Activated T-helper 1 cell treated with Interleukin-2 at 50 U/mL for 16 hours (primary cell): ENCODE measurements at regions not wholly inside any gene's neighbourhood (a gene's known extent, or its start where the extent isn't known, plus 50 kb on each side); places are given as distances from the start of the nearest gene placed in this dataset.

ENCODE experiments used
- DNase-seq: peaks from one replicate; pipeline ENCODE4 v3.0.0-alpha.2; 2020; ENCODE audit warnings: low read depth

GRCh38 chr3:127349501-127350171 is 61.8 kb upstream of the PRR20G start:
- DNase-seq: no peak

- no peak for DNase-seq
Measured at GRCh38 chr3:127342735-127343134, 54.9 kb upstream of the PRR20G start.

GRCh38 chr3:127339928-127340861 is 52.3 kb upstream of the PRR20G start:
- no peak for DNase-seq

DNA sequence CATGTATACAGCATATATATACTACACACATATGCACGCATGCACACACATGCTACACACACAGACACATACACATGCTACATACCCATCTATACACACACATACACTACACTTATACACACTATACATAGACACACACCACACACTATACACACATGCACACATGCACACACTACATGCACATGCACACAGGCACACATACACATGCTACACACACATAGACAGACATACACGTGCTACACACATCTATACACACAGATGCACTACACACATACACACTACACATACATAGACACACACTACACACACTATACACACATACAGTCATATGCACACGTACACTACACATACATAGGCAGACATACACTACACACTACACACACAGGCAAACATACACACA is 51.2 kb upstream of the PRR20G start:
- DNase-seq: no peak

DNA sequence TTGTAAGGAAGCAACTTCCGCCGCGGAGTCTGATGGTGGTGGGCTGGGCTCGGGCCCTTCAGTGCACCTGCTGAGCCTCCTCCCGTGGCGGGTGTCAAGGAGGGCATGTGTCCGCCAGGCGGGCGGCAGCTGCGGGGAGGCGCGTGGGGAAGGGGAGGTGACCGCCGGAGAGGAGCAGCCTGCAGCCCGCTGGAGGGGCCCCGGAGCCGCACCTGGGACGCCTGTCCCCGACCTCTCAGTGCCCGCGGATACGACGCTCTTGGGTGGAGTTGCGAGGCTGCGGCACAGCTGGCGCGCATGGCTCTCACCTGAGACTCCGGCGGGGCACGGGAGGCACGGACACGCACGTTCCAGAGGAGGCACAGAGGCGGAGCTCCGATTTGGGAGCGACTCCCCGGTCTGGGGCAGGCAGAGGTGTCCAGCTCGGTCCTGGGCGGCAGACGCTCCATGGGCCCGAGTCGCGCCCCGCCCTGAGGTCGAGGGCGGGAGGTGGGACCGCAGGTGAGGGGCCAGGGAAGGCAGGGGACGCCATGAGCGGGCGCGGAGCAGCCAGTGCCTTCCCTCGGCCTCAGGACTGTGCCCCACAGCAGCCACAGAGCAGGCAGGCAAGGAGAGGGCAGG is 50.2 kb upstream of the PRR20G start:
- no peak for DNase-seq
